Peyer's patch (tissue), 4 donors: ENCODE measurements at regions not wholly inside any gene's neighbourhood (a gene's known extent, or its start where the extent isn't known, plus 50 kb on each side); places are given as distances from the start of the nearest gene placed in this dataset.

Experiments used
- CTCF ChIP-seq, 6 experiments: fragments of 450-650 bp in 4 of 6; fragments of 200-600 bp in 2 of 6; sonication (generic) in 1 of 6; IDR thresholded peaks; one replicate each; pipeline ENCODE4 v1.5.1; 2017 to 2019; ENCODE audit warnings: antibody characterized with exemption in 6 of 6, mild to moderate bottlenecking in 3 of 6, moderate library complexity in 1 of 6
- POLR2A ChIP-seq, 2 donors: fragments of 450-650 bp; IDR thresholded peaks; one replicate each; pipeline ENCODE4 v1.5.1; 2017; ENCODE audit warnings: antibody characterized with exemption in 2 of 2, mild to moderate bottlenecking in 2 of 2, moderate library complexity in 2 of 2

GRCh38 chr11:109667719-109668118, 245.7 kb downstream of the C11orf87 start:
- TF ChIP-seq POLR2A (IDR thresholded peaks at IDR 0.05) (no peak), CTCF (IDR thresholded peaks at IDR 0.05) (no peak)
